ENCODE measurements at regions not wholly inside any gene's neighbourhood (a gene's known extent, or its start where the extent isn't known, plus 50 kb on each side); places are given as distances from the start of the nearest gene placed in this dataset.

DNA sequence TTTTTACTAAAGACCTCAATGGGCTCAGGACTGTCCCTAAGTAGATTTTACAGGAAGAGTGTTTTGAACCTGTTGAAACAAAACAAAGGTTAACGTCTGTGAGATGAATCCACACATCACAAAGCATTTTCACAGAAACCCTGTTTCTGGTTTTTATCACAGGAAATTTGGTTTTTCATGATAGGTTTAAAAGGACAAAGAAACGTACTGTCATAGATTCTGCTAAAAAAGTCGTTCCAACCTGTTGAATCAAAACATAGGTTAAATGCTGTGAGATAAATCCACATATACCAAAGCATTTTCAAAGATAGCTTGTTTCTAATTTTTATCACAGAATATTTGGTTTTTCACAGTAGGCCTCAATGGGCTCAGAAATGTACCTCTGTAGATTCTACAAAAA lies 1531.0 kb downstream of the UQCRFS1 start:
- DNase-seq (ENCODE audit: low read depth) = no peak

DNA sequence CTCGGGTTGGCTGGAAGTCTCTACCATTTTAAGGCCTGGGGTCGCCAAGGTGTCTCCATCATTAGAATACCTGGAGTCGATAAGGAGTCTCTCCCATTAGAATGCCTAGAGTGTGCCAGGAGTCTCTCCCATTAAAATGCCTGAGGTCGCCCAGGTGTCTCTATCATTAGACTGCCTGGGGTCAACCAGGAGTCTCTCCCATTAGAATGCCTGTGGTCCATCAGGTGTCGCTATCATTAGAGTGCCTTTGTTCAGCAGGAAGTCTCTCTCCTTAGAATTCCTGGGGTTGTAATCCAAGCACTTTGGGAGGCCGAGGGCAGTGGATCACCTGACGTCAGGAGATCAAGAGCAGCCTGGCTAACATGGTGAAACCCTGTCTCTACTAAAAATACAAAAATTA lies 1533.0 kb downstream of the UQCRFS1 start:
- no peak for DNase-seq (ENCODE audit: low read depth)

DNA sequence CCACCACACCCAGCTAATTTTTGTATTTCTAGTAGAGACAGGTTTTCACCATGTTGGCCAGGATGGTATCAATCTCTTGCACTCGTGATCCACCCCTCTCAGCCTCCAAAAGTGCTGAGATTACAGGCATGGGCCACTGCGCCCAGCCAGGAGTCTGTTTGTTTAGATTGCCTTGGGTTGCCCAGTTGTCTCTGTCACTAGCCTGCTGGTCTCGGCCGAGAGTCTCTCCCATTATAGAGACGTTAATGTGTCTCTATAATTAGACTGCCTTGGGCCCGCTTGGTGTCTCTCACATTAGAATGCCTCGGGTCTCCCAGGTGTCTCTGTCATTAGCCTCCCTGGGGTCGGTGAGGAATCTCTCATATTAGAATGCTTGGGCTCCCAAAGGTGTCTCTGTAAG lies 1533.6 kb downstream of the UQCRFS1 start:
- no peak for DNase-seq (ENCODE audit: low read depth)

DNA sequence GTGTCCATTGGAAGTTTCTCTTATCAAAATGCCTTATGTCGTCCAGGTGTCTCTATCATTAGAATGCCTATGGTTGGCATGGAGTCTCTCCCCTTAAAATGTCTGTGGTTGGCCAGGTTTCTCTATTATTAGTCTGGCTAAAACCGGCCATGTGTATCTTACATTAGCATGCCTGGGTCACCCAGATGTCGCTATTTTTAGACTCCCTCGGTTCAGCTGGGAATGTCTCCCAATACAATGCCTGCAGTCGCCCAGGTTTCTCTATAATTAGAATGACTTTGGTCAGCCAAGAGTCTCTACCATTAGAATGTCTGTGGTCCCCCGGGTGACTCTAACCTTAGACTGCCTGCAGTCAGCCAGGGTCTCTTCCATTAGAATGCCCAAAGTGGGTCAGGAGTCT lies 1536.1 kb downstream of the UQCRFS1 start:
- DNase-seq (ENCODE audit: low read depth) = no peak

DNA sequence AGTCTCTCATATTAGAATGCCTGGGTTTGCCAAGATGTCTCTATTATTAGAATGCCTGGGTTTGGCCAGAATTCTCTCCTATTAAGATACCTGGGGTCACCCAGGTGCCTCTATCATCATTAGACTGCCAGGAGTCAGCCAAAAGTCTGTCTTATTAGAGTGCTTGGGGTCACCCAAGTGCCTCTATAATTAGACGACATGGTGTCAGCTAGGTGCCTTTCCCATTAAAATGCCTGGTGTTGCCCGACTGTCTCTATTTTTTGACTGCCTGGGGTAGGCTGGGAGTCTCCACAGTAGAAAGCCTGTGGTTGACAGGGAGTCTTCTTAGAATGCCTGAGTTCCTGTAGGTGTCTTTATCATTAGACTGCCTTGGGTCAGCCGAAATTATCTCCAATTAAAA lies 1536.6 kb downstream of the UQCRFS1 start:
- DNase-seq (ENCODE audit: low read depth) = no peak

DNA sequence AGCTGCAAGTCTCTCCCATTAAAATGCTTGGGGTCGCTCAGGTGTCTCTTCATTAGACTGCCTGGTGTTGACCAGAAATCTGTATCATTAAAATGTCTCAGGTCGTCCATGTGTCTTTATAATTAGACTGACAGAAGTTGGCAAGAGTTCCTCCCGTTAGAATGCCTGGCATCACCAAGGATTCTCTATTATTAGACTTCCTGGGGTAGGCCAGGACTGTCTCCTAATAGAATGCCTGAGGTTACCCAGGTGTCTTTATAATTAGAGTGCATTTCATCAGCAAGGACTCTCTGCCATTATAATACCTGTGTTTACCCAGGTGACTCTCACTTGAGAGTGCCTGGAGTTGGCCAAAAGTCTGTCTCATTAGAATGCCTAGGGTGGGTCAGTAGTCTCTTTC lies 1537.2 kb downstream of the UQCRFS1 start:
- no peak for DNase-seq (ENCODE audit: low read depth)

DNA sequence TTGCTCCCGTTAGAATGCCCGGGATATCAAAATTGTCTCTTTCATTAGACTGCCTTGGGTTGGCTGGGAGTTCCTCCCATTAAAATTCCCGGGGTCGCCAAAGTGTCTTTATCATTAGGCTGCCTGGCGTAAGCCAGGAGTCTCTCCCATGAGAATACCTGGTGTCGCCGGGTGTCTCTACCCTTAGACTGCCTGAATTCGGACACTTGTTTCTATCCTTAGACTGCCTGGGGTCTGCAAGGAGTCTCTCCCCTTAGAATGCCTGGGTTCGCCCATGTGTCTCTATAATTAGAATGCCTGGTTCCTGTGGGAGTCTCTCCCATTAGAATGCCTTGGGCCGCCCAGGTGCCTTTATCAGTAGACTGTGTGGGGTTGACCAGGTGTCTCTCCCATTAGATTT lies 1538.2 kb downstream of the UQCRFS1 start:
- DNase-seq (ENCODE audit: low read depth) = no peak

DNA sequence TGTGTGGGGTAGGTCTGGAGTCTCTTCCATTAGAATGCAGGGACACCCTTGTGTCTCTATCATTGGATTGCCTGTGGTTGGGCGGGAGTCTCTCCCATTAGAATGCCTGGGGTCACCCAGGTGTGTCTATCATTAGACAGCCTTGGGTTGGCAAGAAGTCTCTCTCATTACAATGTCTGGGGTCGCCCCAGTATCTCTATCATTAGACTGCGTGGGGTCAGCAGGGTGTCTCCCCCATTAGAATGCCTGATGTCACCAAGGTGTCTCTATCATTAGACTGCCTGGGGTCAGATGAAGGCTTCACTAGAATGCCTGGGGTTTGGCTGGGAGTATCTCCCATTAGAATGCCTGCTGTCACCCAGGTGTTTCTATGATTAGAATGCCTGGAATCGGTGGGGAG lies 1539.0 kb downstream of the UQCRFS1 start:
- DNase-seq (ENCODE audit: low read depth) = no peak

DNA sequence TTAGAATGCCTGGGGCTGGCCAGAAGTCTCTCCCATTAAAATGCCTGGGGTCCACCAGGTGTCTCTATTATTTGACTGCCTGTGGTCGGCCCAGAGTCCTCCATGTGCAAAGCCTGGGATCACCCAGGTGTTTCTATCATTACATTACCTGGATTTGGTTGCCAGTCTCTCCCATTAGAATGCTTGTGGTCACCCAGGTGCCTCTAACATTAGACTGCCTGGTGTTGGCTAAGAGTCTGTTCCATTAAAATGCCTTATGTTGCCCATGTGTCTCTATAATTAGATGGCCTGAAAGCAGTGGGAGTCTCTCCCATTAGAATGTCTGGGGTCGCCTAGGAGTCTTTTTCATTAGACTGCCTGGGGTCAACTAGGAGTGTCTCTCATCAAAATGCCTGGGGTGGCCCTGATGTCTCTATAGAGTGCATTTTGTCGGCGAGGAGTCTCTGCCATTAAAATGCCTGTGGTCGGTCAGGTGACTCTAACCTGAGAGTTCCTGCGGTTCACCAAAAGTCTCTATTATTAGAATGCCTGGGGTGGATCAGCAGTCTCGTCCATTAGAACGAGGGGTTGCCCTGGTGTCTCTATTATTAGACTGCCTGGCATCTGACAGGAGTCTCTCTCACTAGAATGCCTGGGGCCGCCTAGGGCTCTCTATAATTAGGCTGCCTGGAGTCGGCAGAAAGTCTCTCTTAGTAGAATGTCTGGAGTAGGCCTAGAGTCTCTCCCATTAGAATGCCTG lies 1540.5 kb downstream of the UQCRFS1 start:
- no peak for DNase-seq (ENCODE audit: low read depth)

DNA sequence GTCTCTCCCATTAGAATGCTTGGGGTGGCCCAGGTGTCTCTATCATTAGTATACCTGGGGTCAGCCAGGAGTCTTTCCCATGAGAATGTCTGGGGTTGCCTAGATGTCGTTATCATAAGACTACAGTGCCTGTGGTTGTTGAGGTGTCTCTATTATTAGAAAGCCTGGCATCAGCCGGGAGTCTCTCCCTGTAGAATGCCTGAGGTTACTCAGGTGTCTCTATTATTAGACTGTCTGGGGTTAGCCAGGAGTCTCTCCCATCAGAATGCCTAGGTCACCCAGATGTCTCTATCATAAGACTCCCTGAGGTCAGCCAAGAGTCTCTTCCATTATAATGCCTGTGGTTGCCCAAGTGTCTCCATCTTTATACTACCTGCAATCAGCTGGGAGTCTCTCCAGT lies 1541.1 kb downstream of the UQCRFS1 start:
- DNase-seq (ENCODE audit: low read depth) = no peak

DNA sequence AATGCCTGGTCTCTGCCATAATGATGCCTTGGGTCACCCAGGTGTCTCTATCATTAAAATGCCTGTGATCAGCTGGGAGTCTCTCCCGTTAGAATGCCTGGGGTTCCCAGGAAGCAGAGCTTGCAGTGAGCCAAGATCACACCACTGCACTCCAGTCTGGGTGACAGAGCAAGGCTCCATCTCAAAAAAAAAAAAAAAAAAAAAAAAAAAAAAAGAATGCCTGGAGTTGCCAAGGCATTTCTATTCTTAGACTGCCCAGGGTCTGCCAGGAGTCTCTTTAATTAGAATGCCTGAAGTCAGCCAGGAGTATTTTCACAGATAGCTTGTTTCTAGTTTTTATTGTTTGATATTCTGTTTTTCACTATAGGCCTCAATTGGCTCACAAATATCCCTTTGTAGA lies 1552.5 kb downstream of the UQCRFS1 start:
- no peak for DNase-seq (ENCODE audit: low read depth)

DNA sequence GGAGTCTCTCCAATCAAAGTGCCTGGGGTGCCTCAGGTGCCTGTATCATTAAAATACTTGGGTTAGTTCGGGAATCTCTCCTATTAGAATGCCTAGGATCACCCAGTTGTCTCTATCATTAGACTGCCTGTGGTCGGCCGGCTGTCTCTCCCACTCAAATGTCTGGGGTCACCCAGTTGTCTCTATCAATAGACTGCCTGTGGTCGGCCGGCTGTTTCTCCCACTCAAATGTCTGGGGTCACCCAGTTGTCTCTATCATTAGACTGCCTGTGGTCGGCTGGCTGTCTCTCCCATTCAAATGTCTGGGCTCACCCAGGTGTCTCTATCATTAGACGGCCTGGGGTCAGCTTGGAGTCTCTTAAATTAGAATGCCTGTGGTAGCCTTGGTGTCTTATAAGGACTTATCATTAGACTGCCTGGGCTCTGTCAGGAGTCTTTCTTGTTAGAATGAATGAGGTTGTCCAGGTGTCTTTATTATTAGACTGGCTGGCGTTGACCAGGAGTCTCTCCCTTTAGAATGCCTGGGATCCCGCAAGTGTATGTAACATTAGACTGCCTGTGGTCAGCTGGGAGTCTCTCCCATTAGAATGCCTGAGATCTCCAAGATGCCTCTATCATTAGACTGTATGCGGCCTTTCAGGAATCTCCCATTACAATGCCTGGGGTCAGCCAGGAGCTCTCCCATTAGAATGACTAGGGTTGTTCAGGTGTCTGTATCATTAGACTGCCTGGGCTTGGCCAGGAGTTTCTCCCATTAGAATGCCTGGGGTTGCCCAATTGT lies 1555.5 kb downstream of the UQCRFS1 start:
- DNase-seq (ENCODE audit: low read depth) = no peak

DNA sequence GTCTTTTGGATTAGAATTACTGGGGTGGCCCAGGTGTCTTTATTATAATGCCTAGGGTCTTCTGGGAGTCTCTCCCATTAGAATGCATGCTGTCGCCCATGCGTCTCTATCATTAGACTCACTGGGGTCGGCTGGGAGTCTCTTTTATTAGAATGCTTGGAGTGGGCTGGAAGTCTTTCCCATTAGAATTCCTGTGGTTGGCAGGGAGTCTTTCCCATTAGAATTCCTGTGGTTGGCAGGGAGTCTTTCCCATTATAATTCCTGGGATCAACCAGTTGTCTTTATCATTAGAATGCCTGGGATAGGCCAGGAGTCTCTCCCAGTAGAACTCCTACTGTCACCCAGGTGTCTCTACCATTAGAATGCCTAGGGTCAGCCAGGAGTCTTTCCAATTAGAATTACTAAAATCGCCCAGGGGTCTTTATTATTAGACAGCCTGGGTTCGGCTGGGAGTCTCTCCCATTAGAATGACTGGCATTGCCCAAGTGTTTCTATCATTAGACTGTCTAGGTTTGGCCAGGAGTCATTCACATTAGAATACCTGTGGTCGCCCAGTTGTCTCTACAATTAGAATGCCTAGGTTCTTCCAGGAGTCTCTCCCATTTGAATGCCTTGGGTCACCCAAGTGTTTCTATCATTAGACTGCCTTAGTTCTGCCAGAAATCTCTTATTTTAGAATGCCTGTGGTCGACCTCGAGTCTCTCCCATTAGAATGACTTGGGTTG lies 1558.5 kb downstream of the UQCRFS1 start:
- DNase-seq (ENCODE audit: low read depth) = no peak

DNA sequence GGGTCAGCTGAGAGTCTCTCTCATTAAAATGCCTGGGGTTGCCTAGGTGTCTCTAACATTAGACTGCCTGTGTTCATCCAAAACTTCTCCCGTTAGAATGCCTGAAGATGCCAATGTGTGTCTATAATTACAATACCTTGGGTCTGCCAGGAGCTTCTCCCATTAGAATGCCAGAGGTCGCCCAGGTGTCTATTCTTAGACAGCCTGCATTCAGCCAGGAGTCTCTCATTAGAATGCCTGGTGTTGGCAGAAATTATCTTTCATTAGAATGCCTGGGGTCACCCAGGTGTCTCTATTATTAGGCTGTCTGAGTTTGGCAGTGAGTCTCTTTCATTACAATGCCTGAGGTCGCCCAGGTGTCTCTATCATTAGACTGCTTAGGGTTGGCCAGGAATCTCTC lies 1560.2 kb downstream of the UQCRFS1 start:
- no peak for DNase-seq (ENCODE audit: low read depth)

DNA sequence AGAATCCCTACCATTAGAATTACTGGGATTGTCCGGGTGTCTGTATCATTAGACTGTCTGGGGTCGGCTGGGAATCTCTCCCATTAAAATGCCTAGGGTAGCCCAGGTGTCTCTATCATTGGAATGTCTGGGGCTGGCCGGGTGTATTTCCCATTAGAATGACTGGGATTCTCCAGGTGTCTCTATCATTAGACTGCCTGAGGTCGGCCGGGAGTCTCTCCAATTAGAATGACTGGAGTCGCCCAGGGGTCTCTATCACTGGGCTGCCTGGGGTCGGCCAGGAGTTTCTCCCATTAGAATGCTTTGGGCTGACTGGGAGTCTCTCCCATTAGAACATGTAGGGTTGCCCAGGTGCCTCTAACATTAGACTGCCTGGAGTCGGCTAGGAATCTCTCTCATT lies 1560.7 kb downstream of the UQCRFS1 start:
- DNase-seq (ENCODE audit: low read depth) = no peak

DNA sequence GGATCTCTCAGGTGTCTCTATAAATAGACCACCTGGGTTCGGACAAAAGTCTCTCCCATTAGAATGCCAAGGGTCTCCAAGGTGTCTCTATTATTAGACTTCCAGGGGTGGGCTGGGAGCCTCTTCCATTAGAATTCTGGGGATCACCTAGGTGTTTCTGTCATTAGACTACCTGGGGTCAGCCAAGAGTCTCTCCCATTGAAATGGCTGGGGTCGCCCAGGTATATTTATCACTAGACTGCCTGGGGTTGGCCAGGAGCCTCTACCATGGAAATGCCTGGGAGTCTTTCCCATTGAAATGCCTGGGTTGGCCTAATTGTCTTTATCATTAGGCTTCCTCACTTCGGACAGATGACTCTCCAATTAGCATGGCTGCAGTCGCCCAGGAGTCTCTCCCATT lies 1565.5 kb downstream of the UQCRFS1 start:
- DNase-seq (ENCODE audit: low read depth) = no peak

DNA sequence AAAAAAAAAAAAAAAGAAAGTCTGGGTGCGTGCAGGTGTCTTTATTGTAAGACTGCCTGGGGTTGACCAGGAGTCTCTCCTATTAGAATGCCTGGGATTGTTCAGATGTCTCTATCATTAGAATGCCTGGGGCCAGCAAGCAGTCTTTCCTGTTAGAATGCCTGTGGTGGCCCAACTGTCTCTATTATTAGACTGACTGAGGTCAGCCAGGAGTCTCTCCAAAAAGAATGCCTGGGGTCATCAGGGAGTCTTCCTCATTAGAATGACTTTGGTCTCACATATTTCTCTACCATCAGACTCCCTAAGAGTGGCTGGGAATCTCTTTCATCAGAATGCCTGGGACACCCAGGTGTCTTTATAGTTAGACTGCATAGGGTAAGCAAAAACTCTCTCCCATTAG lies 1577.5 kb downstream of the UQCRFS1 start:
- no peak for DNase-seq (ENCODE audit: low read depth)

DNA sequence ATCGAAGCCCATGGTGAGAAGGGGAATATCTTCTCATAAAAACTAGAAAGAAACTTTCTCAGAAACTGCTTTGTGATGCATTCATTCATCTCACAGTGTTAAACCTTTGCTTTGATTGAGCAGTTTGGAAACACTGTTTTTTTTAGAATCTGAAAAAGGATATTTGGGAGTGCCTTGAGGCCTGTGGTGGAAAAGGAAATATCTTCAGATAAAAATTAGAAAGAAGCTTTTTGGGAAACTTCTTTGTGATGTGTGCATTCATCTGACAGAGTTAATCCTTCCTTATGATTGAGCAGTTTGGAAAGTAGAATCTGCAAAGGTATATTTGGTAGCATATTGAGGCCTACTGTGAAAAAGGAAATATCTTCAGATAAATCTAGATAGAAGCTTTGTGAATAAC lies 1594.9 kb downstream of the UQCRFS1 start:
- DNase-seq (ENCODE audit: low read depth) = no peak

DNA sequence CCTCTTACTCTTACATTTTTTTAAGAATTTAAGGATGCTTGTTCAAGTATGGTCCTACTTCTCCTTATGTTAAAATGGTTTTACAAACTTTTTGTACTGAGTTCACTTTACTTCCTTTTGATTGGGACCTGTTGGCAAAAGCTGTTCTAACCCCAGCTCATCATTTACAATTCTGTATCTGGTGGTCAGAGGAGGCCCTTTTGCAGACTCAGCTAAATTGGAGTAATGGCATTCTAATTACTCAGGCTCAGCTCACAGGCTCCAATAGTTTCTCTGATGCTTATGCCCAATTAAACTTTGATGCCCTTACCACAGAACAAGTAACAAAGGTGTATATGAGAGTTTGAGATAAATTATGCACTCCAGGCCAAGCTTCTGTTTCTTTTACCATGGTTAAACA lies 1632.0 kb downstream of the UQCRFS1 start:
- no peak for DNase-seq (ENCODE audit: low read depth)

Measured in stimulated activated CD8-positive, alpha-beta memory T cell treated with anti-CD3 and anti-CD28 coated beads, Interleukin-7, amount 100 ng/mL, for 24 hours (primary cell).